ENCODE measurements at regions not wholly inside any gene's neighbourhood (a gene's known extent, or its start where the extent isn't known, plus 50 kb on each side); places are given as distances from the start of the nearest gene placed in this dataset.

DNA sequence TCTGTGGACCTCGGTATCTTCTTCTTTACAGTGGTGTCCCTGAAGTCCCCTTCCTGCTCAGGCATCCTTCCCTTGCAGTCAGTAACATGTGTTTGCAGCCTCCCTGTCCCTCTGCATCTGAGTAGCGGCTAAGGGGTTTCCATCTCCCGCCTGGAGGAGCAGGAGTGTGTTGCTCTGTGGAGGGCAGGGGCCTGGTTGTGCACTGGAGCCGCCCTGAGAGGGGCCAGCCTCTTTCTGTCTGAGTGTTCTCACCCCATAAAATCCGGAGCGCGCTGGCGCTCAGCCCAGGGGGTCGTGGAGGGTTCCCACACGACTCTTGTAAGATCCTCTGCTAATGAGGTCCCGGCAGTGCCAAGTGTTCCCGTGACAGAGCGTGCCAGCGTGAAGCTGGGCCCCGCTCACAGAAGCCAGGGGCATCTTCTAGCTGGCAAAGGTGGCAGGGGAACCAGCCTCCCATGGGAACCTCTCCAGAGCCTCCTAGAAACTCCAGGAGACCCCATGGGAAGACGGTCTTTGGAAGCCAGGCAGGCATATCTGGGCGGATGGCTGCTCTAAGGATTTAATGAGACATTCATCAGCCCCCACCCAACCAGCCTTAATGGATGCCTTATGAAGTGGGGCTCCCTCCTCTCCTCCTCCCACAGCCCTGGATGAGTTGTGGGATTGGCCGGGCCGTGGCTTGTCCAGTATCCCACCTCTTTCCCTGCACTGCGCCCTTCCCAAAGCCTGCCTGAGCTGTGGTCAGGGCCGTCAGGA lies 91.4 kb upstream of the GSE1 start (continued):
- TF ChIP-seq ATF1 (CRISPR knock-in tag; IDR thresholded peaks at IDR 0.05) (no peak), RARA (CRISPR knock-in tag; IDR thresholded peaks at IDR 0.05) (no peak), ZNF24 (IDR thresholded peaks at IDR 0.05) (no peak), DPF2 (CRISPR knock-in tag; IDR thresholded peaks at IDR 0.05; ENCODE audit: borderline replicate concordance, low read depth) (no peak), ZNF605 (CRISPR knock-in tag; IDR thresholded peaks at IDR 0.05) (0 out of 2 replicates have a peak, but pooled peaks have one; percentile 9), ZNF775 (CRISPR knock-in tag; IDR thresholded peaks at IDR 0.05; ENCODE audit: borderline replicate concordance) (no peak), ZNF598 (CRISPR knock-in tag; IDR thresholded peaks at IDR 0.05; ENCODE audit: borderline replicate concordance) (0 out of 2 replicates have a peak, but pooled peaks have one; percentile 12), SRSF9 (IDR thresholded peaks at IDR 0.05; ENCODE audit: borderline replicate concordance, insufficient read depth, low read depth, low read length, poor library complexity, severe bottlenecking) (no peak)
- TF ChIP-seq, protein P1, sequence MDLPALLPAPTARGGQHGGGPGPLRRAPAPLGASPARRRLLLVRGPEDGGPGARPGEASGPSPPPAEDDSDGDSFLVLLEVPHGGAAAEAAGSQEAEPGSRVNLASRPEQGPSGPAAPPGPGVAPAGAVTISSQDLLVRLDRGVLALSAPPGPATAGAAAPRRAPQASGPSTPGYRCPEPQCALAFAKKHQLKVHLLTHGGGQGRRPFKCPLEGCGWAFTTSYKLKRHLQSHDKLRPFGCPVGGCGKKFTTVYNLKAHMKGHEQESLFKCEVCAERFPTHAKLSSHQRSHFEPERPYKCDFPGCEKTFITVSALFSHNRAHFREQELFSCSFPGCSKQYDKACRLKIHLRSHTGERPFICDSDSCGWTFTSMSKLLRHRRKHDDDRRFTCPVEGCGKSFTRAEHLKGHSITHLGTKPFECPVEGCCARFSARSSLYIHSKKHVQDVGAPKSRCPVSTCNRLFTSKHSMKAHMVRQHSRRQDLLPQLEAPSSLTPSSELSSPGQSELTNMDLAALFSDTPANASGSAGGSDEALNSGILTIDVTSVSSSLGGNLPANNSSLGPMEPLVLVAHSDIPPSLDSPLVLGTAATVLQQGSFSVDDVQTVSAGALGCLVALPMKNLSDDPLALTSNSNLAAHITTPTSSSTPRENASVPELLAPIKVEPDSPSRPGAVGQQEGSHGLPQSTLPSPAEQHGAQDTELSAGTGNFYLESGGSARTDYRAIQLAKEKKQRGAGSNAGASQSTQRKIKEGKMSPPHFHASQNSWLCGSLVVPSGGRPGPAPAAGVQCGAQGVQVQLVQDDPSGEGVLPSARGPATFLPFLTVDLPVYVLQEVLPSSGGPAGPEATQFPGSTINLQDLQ (CRISPR knock-in tag; IDR thresholded peaks at IDR 0.05) = 0 out of 2 replicates have a peak, but pooled peaks have one; percentile 30
- TF ChIP-seq, protein P2, sequence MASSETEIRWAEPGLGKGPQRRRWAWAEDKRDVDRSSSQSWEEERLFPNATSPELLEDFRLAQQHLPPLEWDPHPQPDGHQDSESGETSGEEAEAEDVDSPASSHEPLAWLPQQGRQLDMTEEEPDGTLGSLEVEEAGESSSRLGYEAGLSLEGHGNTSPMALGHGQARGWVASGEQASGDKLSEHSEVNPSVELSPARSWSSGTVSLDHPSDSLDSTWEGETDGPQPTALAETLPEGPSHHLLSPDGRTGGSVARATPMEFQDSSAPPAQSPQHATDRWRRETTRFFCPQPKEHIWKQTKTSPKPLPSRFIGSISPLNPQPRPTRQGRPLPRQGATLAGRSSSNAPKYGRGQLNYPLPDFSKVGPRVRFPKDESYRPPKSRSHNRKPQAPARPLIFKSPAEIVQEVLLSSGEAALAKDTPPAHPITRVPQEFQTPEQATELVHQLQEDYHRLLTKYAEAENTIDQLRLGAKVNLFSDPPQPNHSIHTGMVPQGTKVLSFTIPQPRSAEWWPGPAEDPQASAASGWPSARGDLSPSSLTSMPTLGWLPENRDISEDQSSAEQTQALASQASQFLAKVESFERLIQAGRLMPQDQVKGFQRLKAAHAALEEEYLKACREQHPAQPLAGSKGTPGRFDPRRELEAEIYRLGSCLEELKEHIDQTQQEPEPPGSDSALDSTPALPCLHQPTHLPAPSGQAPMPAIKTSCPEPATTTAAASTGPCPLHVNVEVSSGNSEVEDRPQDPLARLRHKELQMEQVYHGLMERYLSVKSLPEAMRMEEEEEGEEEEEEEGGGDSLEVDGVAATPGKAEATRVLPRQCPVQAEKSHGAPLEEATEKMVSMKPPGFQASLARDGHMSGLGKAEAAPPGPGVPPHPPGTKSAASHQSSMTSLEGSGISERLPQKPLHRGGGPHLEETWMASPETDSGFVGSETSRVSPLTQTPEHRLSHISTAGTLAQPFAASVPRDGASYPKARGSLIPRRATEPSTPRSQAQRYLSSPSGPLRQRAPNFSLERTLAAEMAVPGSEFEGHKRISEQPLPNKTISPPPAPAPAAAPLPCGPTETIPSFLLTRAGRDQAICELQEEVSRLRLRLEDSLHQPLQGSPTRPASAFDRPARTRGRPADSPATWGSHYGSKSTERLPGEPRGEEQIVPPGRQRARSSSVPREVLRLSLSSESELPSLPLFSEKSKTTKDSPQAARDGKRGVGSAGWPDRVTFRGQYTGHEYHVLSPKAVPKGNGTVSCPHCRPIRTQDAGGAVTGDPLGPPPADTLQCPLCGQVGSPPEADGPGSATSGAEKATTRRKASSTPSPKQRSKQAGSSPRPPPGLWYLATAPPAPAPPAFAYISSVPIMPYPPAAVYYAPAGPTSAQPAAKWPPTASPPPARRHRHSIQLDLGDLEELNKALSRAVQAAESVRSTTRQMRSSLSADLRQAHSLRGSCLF (CRISPR knock-in tag; IDR thresholded peaks at IDR 0.05; ENCODE audit: borderline replicate concordance) = no peak
- TF ChIP-seq, protein P3, sequence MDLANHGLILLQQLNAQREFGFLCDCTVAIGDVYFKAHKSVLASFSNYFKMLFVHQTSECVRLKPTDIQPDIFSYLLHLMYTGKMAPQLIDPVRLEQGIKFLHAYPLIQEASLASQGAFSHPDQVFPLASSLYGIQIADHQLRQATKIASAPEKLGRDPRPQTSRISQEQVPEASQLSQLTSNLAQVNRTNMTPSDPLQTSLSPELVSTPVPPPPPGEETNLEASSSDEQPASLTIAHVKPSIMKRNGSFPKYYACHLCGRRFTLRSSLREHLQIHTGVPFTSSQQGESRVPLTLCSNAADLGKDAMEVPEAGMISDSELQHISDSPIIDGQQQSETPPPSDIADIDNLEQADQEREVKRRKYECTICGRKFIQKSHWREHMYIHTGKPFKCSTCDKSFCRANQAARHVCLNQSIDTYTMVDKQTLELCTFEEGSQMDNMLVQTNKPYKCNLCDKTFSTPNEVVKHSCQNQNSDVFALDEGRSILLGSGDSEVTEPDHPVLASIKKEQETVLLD (CRISPR knock-in tag; IDR thresholded peaks at IDR 0.05; ENCODE audit: low read depth) = no peak
- TF ChIP-seq, protein P4, sequence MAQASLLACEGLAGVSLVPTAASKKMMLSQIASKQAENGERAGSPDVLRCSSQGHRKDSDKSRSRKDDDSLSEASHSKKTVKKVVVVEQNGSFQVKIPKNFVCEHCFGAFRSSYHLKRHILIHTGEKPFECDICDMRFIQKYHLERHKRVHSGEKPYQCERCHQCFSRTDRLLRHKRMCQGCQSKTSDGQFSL (CRISPR knock-in tag; IDR thresholded peaks at IDR 0.05) = no peak
- TF ChIP-seq, protein P5, sequence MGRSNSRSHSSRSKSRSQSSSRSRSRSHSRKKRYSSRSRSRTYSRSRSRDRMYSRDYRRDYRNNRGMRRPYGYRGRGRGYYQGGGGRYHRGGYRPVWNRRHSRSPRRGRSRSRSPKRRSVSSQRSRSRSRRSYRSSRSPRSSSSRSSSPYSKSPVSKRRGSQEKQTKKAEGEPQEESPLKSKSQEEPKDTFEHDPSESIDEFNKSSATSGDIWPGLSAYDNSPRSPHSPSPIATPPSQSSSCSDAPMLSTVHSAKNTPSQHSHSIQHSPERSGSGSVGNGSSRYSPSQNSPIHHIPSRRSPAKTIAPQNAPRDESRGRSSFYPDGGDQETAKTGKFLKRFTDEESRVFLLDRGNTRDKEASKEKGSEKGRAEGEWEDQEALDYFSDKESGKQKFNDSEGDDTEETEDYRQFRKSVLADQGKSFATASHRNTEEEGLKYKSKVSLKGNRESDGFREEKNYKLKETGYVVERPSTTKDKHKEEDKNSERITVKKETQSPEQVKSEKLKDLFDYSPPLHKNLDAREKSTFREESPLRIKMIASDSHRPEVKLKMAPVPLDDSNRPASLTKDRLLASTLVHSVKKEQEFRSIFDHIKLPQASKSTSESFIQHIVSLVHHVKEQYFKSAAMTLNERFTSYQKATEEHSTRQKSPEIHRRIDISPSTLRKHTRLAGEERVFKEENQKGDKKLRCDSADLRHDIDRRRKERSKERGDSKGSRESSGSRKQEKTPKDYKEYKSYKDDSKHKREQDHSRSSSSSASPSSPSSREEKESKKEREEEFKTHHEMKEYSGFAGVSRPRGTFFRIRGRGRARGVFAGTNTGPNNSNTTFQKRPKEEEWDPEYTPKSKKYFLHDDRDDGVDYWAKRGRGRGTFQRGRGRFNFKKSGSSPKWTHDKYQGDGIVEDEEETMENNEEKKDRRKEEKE (IDR thresholded peaks at IDR 0.05) = no peak
- TF ChIP-seq, protein P6, sequence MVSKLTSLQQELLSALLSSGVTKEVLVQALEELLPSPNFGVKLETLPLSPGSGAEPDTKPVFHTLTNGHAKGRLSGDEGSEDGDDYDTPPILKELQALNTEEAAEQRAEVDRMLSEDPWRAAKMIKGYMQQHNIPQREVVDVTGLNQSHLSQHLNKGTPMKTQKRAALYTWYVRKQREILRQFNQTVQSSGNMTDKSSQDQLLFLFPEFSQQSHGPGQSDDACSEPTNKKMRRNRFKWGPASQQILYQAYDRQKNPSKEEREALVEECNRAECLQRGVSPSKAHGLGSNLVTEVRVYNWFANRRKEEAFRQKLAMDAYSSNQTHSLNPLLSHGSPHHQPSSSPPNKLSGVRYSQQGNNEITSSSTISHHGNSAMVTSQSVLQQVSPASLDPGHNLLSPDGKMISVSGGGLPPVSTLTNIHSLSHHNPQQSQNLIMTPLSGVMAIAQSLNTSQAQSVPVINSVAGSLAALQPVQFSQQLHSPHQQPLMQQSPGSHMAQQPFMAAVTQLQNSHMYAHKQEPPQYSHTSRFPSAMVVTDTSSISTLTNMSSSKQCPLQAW (CRISPR knock-in tag; IDR thresholded peaks at IDR 0.05) = no peak
